HEK293 (cell line): ENCODE measurements at regions not wholly inside any gene's neighbourhood (a gene's known extent, or its start where the extent isn't known, plus 50 kb on each side); places are given as distances from the start of the nearest gene placed in this dataset.

ENCODE experiments used
- CTCF ChIP-seq: fragments of 450-650 bp; formaldehyde crosslinking; IDR thresholded peaks from 2 replicates; pipeline ENCODE4 v1.5.1; 2016; ENCODE audit warnings: missing biosample characterization, missing genetic modification characterization
- FEZF1 ChIP-seq: fragments of 450-650 bp; formaldehyde crosslinking; IDR thresholded peaks from 2 replicates; pipeline ENCODE4 v1.5.1; 2016; ENCODE audit warnings: missing biosample characterization, missing genetic modification characterization
- KLF8 ChIP-seq: fragments of 450-650 bp; formaldehyde crosslinking; IDR thresholded peaks from 2 replicates; pipeline ENCODE4 v1.5.1; 2016; ENCODE audit warnings: missing biosample characterization, missing genetic modification characterization
- MEIS1 ChIP-seq: sonication (generic); formaldehyde crosslinking; IDR thresholded peaks from 2 replicates; pipeline ENCODE4 v1.8.1; 2022; ENCODE audit warnings: missing genetic modification reagents, mild to moderate bottlenecking, borderline replicate concordance
- REPIN1 ChIP-seq: fragments of 450-650 bp; formaldehyde crosslinking; IDR thresholded peaks from 2 replicates; pipeline ENCODE4 v1.5.1; 2017; ENCODE audit warnings: missing biosample characterization, missing genetic modification characterization, low read depth
- ZNF133 ChIP-seq: fragments of 450-650 bp; formaldehyde crosslinking; IDR thresholded peaks from 2 replicates; pipeline ENCODE4 v1.5.1; 2016; ENCODE audit warnings: missing biosample characterization, missing genetic modification characterization
- ZNF140 ChIP-seq: fragments of 450-650 bp; formaldehyde crosslinking; IDR thresholded peaks from 2 replicates; pipeline ENCODE4 v1.5.1; 2016; ENCODE audit warnings: missing biosample characterization, missing genetic modification characterization
- ZNF155 ChIP-seq: fragments of 450-650 bp; formaldehyde crosslinking; IDR thresholded peaks from 2 replicates; pipeline ENCODE4 v1.5.1; 2016; ENCODE audit warnings: missing biosample characterization, missing genetic modification characterization
- ZNF174 ChIP-seq: fragments of 450-650 bp; formaldehyde crosslinking; IDR thresholded peaks from 2 replicates; pipeline ENCODE4 v1.5.0; 2017; ENCODE audit warnings: missing biosample characterization, mild to moderate bottlenecking, missing genetic modification characterization
- ZNF248 ChIP-seq: fragments of 450-650 bp; formaldehyde crosslinking; IDR thresholded peaks from 2 replicates; pipeline ENCODE4 v1.5.1; 2017; ENCODE audit warnings: missing biosample characterization, missing genetic modification characterization
- ZNF280C ChIP-seq: fragments of 450-650 bp; formaldehyde crosslinking; IDR thresholded peaks from 2 replicates; pipeline ENCODE4 v1.5.1; 2016; ENCODE audit warnings: missing biosample characterization, missing genetic modification characterization
- ZNF391 ChIP-seq: fragments of 450-650 bp; formaldehyde crosslinking; IDR thresholded peaks from 2 replicates; pipeline ENCODE4 v1.5.1; 2016; ENCODE audit warnings: low read depth, missing biosample characterization, missing genetic modification characterization, borderline replicate concordance
- ZNF426 ChIP-seq: fragments of 450-650 bp; formaldehyde crosslinking; IDR thresholded peaks from 2 replicates; pipeline ENCODE4 v1.5.1; 2017; ENCODE audit warnings: missing biosample characterization, missing genetic modification characterization, mild to moderate bottlenecking, inconsistent platforms, moderate library complexity
- ZNF449 ChIP-seq: fragments of 450-650 bp; formaldehyde crosslinking; IDR thresholded peaks from 2 replicates; pipeline ENCODE4 v1.5.1; 2017; ENCODE audit warnings: missing biosample characterization, mild to moderate bottlenecking, missing genetic modification characterization, moderate library complexity
- ZNF501 ChIP-seq: fragments of 450-650 bp; formaldehyde crosslinking; IDR thresholded peaks from 2 replicates; pipeline ENCODE4 v1.5.1; 2016; ENCODE audit warnings: missing biosample characterization, missing genetic modification characterization
- ZNF510 ChIP-seq: fragments of 450-650 bp; formaldehyde crosslinking; IDR thresholded peaks from 2 replicates; pipeline ENCODE4 v1.5.1; 2018; ENCODE audit warnings: mild to moderate bottlenecking, missing genetic modification characterization, missing biosample characterization; ENCODE audit not compliant: insufficient replicate concordance
- ZNF513 ChIP-seq: fragments of 450-650 bp; IDR thresholded peaks from 2 replicates; pipeline ENCODE4 v1.5.1; 2018; ENCODE audit warnings: missing biosample characterization, missing genetic modification characterization
- ZNF514 ChIP-seq: fragments of 450-650 bp; formaldehyde crosslinking; IDR thresholded peaks from 2 replicates; pipeline ENCODE4 v1.5.1; 2016; ENCODE audit warnings: missing biosample characterization, missing genetic modification characterization
- ZNF549 ChIP-seq: fragments of 450-650 bp; IDR thresholded peaks from 2 replicates; pipeline ENCODE4 v1.5.1; 2018; ENCODE audit warnings: missing biosample characterization, missing genetic modification characterization, mild to moderate bottlenecking, inconsistent platforms, moderate library complexity
- ZNF571 ChIP-seq: fragments of 450-650 bp; formaldehyde crosslinking; IDR thresholded peaks from 2 replicates; pipeline ENCODE4 v1.5.0; 2017; ENCODE audit warnings: missing biosample characterization, missing genetic modification characterization
- ZNF596 ChIP-seq: fragments of 450-650 bp; IDR thresholded peaks from 2 replicates; pipeline ENCODE4 v1.5.0; 2018; ENCODE audit warnings: missing biosample characterization, mild to moderate bottlenecking, missing genetic modification characterization, moderate library complexity
- ZNF600 ChIP-seq: fragments of 450-650 bp; formaldehyde crosslinking; IDR thresholded peaks from 2 replicates; pipeline ENCODE4 v1.5.1; 2016; ENCODE audit warnings: missing biosample characterization, missing genetic modification characterization
- ZNF639 ChIP-seq: fragments of 450-650 bp; formaldehyde crosslinking; IDR thresholded peaks from 2 replicates; pipeline ENCODE4 v1.5.1; 2016; ENCODE audit warnings: missing biosample characterization, missing genetic modification characterization
- ZNF660 ChIP-seq: fragments of 450-650 bp; IDR thresholded peaks from 2 replicates; pipeline ENCODE4 v1.5.1; 2018; ENCODE audit warnings: missing biosample characterization, mild to moderate bottlenecking, missing genetic modification characterization
- ZNF677 ChIP-seq: fragments of 450-650 bp; IDR thresholded peaks from 2 replicates; pipeline ENCODE4 v1.5.0; 2018; ENCODE audit warnings: missing biosample characterization, mild to moderate bottlenecking, missing genetic modification characterization, moderate library complexity
- ZNF707 ChIP-seq: fragments of 450-650 bp; formaldehyde crosslinking; IDR thresholded peaks from 2 replicates; pipeline ENCODE4 v1.5.1; 2016; ENCODE audit warnings: missing biosample characterization, missing genetic modification characterization
- ZSCAN5A ChIP-seq: fragments of 450-650 bp; formaldehyde crosslinking; IDR thresholded peaks from 2 replicates; pipeline ENCODE4 v1.5.1; 2016; ENCODE audit warnings: missing biosample characterization, missing genetic modification characterization
- TF ChIP-seq, protein P1 (sequence below): fragments of 450-650 bp; formaldehyde crosslinking; IDR thresholded peaks from 2 replicates; pipeline ENCODE4 v1.5.1; 2017; ENCODE audit warnings: missing biosample characterization, missing genetic modification characterization

GRCh38 chr11:95524314-95525036, 265.1 kb downstream of the FAM76B start (continued):
- TF ChIP-seq ZNF140, result no peak
- TF ChIP-seq ZNF513, result 0 out of 2 replicates have a peak, but pooled peaks have one; percentile 12
- no peak for TF ChIP-seq CTCF
- no peak for TF ChIP-seq ZNF426
- no peak for TF ChIP-seq ZNF510 (tag by site-specific recombination)
- TF ChIP-seq ZNF248 (tag by site-specific recombination), result no peak
- TF ChIP-seq ZNF549, result no peak
- no peak for TF ChIP-seq MEIS1 (CRISPR knock-in tag)
- TF ChIP-seq ZNF571 (tag by site-specific recombination), result no peak
- peak; percentile 71 for TF ChIP-seq KLF8 (tag by site-specific recombination)
- no peak for TF ChIP-seq ZNF677 (tag by site-specific recombination)
- no peak for TF ChIP-seq ZNF600 (tag by site-specific recombination)
- TF ChIP-seq ZNF449 (tag by site-specific recombination), result peak; percentile 19; the same call in 1 of the 2 replicates
- no peak for TF ChIP-seq ZNF133 (tag by site-specific recombination)
- peak; percentile 80 for TF ChIP-seq ZNF639 (tag by site-specific recombination)
- TF ChIP-seq ZNF391 (tag by site-specific recombination), result peak; percentile 48; the same call in 1 of the 2 replicates
- peak; percentile 16; the same call in 1 of the 2 replicates for TF ChIP-seq ZNF596 (tag by site-specific recombination)
- TF ChIP-seq ZNF155 (tag by site-specific recombination), result no peak
- no peak for TF ChIP-seq ZNF707
- TF ChIP-seq, protein P1, sequence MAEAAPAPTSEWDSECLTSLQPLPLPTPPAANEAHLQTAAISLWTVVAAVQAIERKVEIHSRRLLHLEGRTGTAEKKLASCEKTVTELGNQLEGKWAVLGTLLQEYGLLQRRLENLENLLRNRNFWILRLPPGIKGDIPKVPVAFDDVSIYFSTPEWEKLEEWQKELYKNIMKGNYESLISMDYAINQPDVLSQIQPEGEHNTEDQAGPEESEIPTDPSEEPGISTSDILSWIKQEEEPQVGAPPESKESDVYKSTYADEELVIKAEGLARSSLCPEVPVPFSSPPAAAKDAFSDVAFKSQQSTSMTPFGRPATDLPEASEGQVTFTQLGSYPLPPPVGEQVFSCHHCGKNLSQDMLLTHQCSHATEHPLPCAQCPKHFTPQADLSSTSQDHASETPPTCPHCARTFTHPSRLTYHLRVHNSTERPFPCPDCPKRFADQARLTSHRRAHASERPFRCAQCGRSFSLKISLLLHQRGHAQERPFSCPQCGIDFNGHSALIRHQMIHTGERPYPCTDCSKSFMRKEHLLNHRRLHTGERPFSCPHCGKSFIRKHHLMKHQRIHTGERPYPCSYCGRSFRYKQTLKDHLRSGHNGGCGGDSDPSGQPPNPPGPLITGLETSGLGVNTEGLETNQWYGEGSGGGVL, result peak; percentile 44; the same call in 1 of the 2 replicates
- no peak for TF ChIP-seq ZNF514 (tag by site-specific recombination)
- TF ChIP-seq ZNF174, result no peak
- no peak for TF ChIP-seq ZNF280C (tag by site-specific recombination)
- peak; percentile 71 for TF ChIP-seq ZNF501 (tag by site-specific recombination)
- TF ChIP-seq ZNF660 (tag by site-specific recombination), result no peak
- no peak for TF ChIP-seq REPIN1
- no peak for TF ChIP-seq ZSCAN5A
- TF ChIP-seq FEZF1 (tag by site-specific recombination), result peak; percentile 89
